ENCODE measurements at regions not wholly inside any gene's neighbourhood (a gene's known extent, or its start where the extent isn't known, plus 50 kb on each side); places are given as distances from the start of the nearest gene placed in this dataset.

DNA sequence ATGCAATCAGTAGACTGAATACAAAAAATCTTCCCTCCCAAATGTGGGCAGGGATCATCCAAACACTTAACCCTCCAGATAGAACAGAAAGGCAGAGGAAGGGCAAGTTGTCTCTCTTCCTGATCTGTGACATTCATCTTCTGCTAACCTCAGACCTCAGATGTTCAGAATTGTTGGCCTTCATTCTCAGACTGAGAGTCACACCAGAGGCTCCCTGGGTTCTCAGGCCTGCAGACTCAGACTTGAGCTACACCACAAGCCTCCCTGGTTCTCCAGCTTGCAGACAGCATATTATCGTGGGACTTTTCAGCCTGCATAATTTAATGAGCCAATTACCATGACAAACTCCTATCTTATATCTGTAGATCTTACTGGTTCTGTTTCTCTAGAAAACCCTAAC, 1471.6 kb upstream of the ADGRL3 start:
- no peaks in the 10 kb centered on the region for H3K23me2 ChIP-seq (ENCODE audit: insufficient read length, low read depth, low read length, poor library complexity, severe bottlenecking)
- no peaks in the 10 kb centered on the region for H3K4me1 ChIP-seq (ENCODE audit: insufficient read depth, low read length)
- H3K4ac ChIP-seq (ENCODE audit: low read depth, low read length), result no peak overlapping the region
- DNase-seq, result no peak
- H3K4me2 ChIP-seq (ENCODE audit: insufficient read depth, insufficient read length, low read length), result no peak overlapping the region
- H3K79me1 ChIP-seq (ENCODE audit: insufficient read depth, low read depth, low read length, poor library complexity, severe bottlenecking), result no peaks in the 10 kb centered on the region
- Mint-ChIP-seq H3K27me3 (ENCODE audit: low read depth) (no peaks in the 10 kb centered on the region; the same call in 1 of the 2 replicates), H3K4me1 (no peaks in the 10 kb centered on the region), H3K4me3 (no peak overlapping the region), H3K9me3 (peaks cover 10 to 14% of the 10 kb centered on the region in 2 experiments), H3K36me3 (ENCODE audit: insufficient read depth in 1 of 3, low read depth in 3 of 3) (peaks cover 2 to 12% (median 6%) of the 10 kb centered on the region in 3 experiments; a peak in 6 of 7 replicates), H3K27ac (no peak overlapping the region)
- no peak overlapping the region for H3K18ac ChIP-seq (ENCODE audit: insufficient read length, low read depth, low read length)
- no peak overlapping the region for H3K27ac ChIP-seq (ENCODE audit: insufficient read length, low read depth, low read length)
- H4K8ac ChIP-seq (replicated peaks; ENCODE audit: insufficient read length, low read depth, low read length), result no peak overlapping the region
- no peak overlapping the region for H2BK15ac ChIP-seq (ENCODE audit: low read depth, low read length)
- no CpG with 5 or more reads among the region's 1 CpG for WGBS (ENCODE audit: extremely low coverage, insufficient read length, low lambda C conversion rate)
- H3K9me3 ChIP-seq (ENCODE audit: control insufficient read depth, low read depth, low read length), result no peaks in the 10 kb centered on the region
- H3T11ph ChIP-seq (ENCODE audit: low read length), result no peak overlapping the region
- no peak overlapping the region for H2AK5ac ChIP-seq (ENCODE audit: insufficient read length, low read length)
- H2BK120ac ChIP-seq (ENCODE audit: low read depth, low read length, poor library complexity, severe bottlenecking), result no peak overlapping the region
- no peak overlapping the region for H3K23ac ChIP-seq (ENCODE audit: insufficient read length, low read depth, low read length)
- no peak overlapping the region for H2BK12ac ChIP-seq (ENCODE audit: insufficient read length, low read depth, low read length)
- H2BK20ac ChIP-seq (ENCODE audit: low read depth, low read length, poor library complexity, severe bottlenecking), result no peak overlapping the region
- no peak overlapping the region for H4K5ac ChIP-seq (ENCODE audit: insufficient read length, low read depth, low read length)
- no peaks in the 10 kb centered on the region for H3K27me3 ChIP-seq (ENCODE audit: insufficient read depth, low read length)
- H4K20me1 ChIP-seq (ENCODE audit: control insufficient read depth, insufficient read depth, insufficient read length), result no peaks in the 10 kb centered on the region
- no peak overlapping the region for H2BK5ac ChIP-seq (ENCODE audit: insufficient read length, low read length)
- no peak overlapping the region for H3K9ac ChIP-seq (ENCODE audit: extremely low read depth, insufficient read length, low read length)
- TF ChIP-seq, protein P1, sequence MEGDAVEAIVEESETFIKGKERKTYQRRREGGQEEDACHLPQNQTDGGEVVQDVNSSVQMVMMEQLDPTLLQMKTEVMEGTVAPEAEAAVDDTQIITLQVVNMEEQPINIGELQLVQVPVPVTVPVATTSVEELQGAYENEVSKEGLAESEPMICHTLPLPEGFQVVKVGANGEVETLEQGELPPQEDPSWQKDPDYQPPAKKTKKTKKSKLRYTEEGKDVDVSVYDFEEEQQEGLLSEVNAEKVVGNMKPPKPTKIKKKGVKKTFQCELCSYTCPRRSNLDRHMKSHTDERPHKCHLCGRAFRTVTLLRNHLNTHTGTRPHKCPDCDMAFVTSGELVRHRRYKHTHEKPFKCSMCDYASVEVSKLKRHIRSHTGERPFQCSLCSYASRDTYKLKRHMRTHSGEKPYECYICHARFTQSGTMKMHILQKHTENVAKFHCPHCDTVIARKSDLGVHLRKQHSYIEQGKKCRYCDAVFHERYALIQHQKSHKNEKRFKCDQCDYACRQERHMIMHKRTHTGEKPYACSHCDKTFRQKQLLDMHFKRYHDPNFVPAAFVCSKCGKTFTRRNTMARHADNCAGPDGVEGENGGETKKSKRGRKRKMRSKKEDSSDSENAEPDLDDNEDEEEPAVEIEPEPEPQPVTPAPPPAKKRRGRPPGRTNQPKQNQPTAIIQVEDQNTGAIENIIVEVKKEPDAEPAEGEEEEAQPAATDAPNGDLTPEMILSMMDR (conservative IDR thresholded peaks at IDR 0.05), result no peak
- H3K14ac ChIP-seq (ENCODE audit: insufficient read depth, low read length), result no peak overlapping the region
- H2AFZ ChIP-seq (ENCODE audit: low read length), result no peak overlapping the region
- H4K91ac ChIP-seq (ENCODE audit: insufficient read length, low read depth, low read length), result no peak overlapping the region
- no peaks in the 10 kb centered on the region for H3K79me2 ChIP-seq (ENCODE audit: insufficient read depth, low read length)
- no peak overlapping the region for H3K56ac ChIP-seq (ENCODE audit: insufficient read length, low read depth, low read length)

Data from H9 (cell line).